ENCODE measurements at regions not wholly inside any gene's neighbourhood (a gene's known extent, or its start where the extent isn't known, plus 50 kb on each side); places are given as distances from the start of the nearest gene placed in this dataset.

- DNase-seq = no peak
- Histone ChIP-seq H3K4me1 (ENCODE audit: control insufficient read depth in 1 of 2, insufficient read depth in 2 of 2, low read length in 2 of 2) (no peaks in the 10 kb centered on the region), H3K9me3 (replicated peaks in 1 of 2; ENCODE audit: control insufficient read depth in 1 of 2, insufficient read depth in 1 of 2, low read length in 2 of 2) (no peaks in the 10 kb centered on the region), H3K36me3 (replicated peaks in 1 of 2; ENCODE audit: control insufficient read depth in 1 of 2, insufficient read depth in 2 of 2, low read length in 2 of 2) (no peaks in the 10 kb centered on the region), H3K4me2 (replicated peaks; ENCODE audit: extremely low read depth, low read length, poor library complexity, severe bottlenecking) (no peak overlapping the region), H3K4me3 (replicated peaks in 1 of 3; ENCODE audit: low read depth in 2 of 3, low read length in 3 of 3) (no peak overlapping the region), H2AFZ (ENCODE audit: insufficient read depth, low read depth, low read length, poor library complexity, severe bottlenecking) (no peak overlapping the region), H3K9ac (ENCODE audit: insufficient read depth, low read length, poor library complexity, severe bottlenecking) (no peak overlapping the region), H3K79me2 (ENCODE audit: insufficient read depth, low read length) (no peaks in the 10 kb centered on the region), H4K20me1 (ENCODE audit: insufficient read depth, low read length) (no peaks in the 10 kb centered on the region), H3K27me3 (ENCODE audit: control insufficient read depth in 2 of 2, insufficient read depth in 2 of 2, low read length in 2 of 2) (peaks cover 0 to 3% of the 10 kb centered on the region in 2 donors), H3K27ac (ENCODE audit: low read depth in 1 of 2, low read length in 2 of 2) (no peak overlapping the region)
- H3K9me3 Mint-ChIP-seq = peaks cover 0 to 2% (median 0%) of the 10 kb centered on the region in 7 donors
- intact Hi-C loops (cut with micrococcal nuclease) = no loop called here
- peaks cover 8 to 18% (median 8%) of the 10 kb centered on the region in 3 donors for H3K27me3 Mint-ChIP-seq (ENCODE audit: low read depth in 3 of 3)
- TF ChIP-seq CTCF (IDR thresholded peaks at IDR 0.05) = no peak
- H3K4me3 Mint-ChIP-seq = no peak overlapping the region
- H3K4me1 Mint-ChIP-seq = no peaks in the 10 kb centered on the region
- no peak overlapping the region for H3K27ac Mint-ChIP-seq
- WGBS (ENCODE audit: insufficient coverage) = 86% methylated on average over 1 of the region's 5 CpGs
- no peaks in the 10 kb centered on the region for H3K36me3 Mint-ChIP-seq
Observed at GRCh38 chr11:120022617-120023016, 115.3 kb downstream of the TRIM29 start.

- H3K9me3 Mint-ChIP-seq = no peaks in the 10 kb centered on the region
- no peak overlapping the region for H3K4me3 ChIP-seq (replicated peaks in 1 of 3; ENCODE audit: low read depth in 2 of 3, low read length in 3 of 3)
- no peak for TF ChIP-seq CTCF (IDR thresholded peaks at IDR 0.05)
- peaks cover 7 to 19% (median 14%) of the 10 kb centered on the region in 3 donors for H3K27me3 Mint-ChIP-seq (ENCODE audit: low read depth in 3 of 3)
- DNase-seq = no peak
- no peaks in the 10 kb centered on the region for H3K9me3 ChIP-seq (replicated peaks in 1 of 2; ENCODE audit: control insufficient read depth in 1 of 2, insufficient read depth in 1 of 2, low read length in 2 of 2)
- intact Hi-C loops (cut with micrococcal nuclease) = no loop called here
- no peaks in the 10 kb centered on the region for H3K79me2 ChIP-seq (ENCODE audit: insufficient read depth, low read length)
- H3K4me1 Mint-ChIP-seq = no peaks in the 10 kb centered on the region
- no peak overlapping the region for H3K9ac ChIP-seq (ENCODE audit: insufficient read depth, low read length, poor library complexity, severe bottlenecking)
- H3K27ac Mint-ChIP-seq = no peak overlapping the region
- 83% methylated on average over 4 of the region's 5 CpGs for WGBS (ENCODE audit: insufficient coverage)
- peaks cover 0 to 4% of the 10 kb centered on the region in 2 donors for H3K27me3 ChIP-seq (ENCODE audit: control insufficient read depth in 2 of 2, insufficient read depth in 2 of 2, low read length in 2 of 2)
- no peaks in the 10 kb centered on the region for H3K36me3 Mint-ChIP-seq
- no peak overlapping the region for H2AFZ ChIP-seq (ENCODE audit: insufficient read depth, low read depth, low read length, poor library complexity, severe bottlenecking)
- H4K20me1 ChIP-seq (ENCODE audit: insufficient read depth, low read length) = no peaks in the 10 kb centered on the region
- H3K36me3 ChIP-seq (replicated peaks in 1 of 2; ENCODE audit: control insufficient read depth in 1 of 2, insufficient read depth in 2 of 2, low read length in 2 of 2) = no peaks in the 10 kb centered on the region
- H3K27ac ChIP-seq (ENCODE audit: low read depth in 1 of 2, low read length in 2 of 2) = no peak overlapping the region
- no peaks in the 10 kb centered on the region for H3K4me1 ChIP-seq (ENCODE audit: control insufficient read depth in 1 of 2, insufficient read depth in 2 of 2, low read length in 2 of 2)
- H3K4me3 Mint-ChIP-seq = no peak overlapping the region
- no peak overlapping the region for H3K4me2 ChIP-seq (replicated peaks; ENCODE audit: extremely low read depth, low read length, poor library complexity, severe bottlenecking)
Observed at GRCh38 chr11:120021978-120022377, 115.9 kb downstream of the TRIM29 start.
